GM23248 (cell line): ENCODE measurements at regions not wholly inside any gene's neighbourhood (a gene's known extent, or its start where the extent isn't known, plus 50 kb on each side); places are given as distances from the start of the nearest gene placed in this dataset.
A peak's percentile ranks its signal among the peaks of the same experiment; 100 is the strongest.

Source experiments
- DNase-seq: peaks from one replicate; pipeline ENCODE4 v3.0.0-alpha.2; 2015
- H2AFZ ChIP-seq: fragments of 200-600 bp; sonication (generic); 2 replicates; pipeline ENCODE4 v1.6.1; 2016; ENCODE audit warnings: antibody characterized with exemption
- H3F3A ChIP-seq: fragments of 200-600 bp; sonication (generic); 2 replicates; pipeline ENCODE4 v1.6.1; 2016; ENCODE audit warnings: mild to moderate bottlenecking, antibody characterized with exemption, mixed run types; ENCODE audit not compliant: insufficient read depth
- H3K27ac ChIP-seq: fragments of 200-600 bp; sonication (generic); 2 replicates; pipeline ENCODE4 v1.5.1; 2016; ENCODE audit warnings: mild to moderate bottlenecking
- H3K27me3 ChIP-seq: fragments of 200-600 bp; sonication (generic); replicated peaks from 2 replicates; pipeline ENCODE4 v1.6.1; 2016; ENCODE audit warnings: mild to moderate bottlenecking; ENCODE audit not compliant: insufficient read depth
- H3K36me3 ChIP-seq: fragments of 200-600 bp; sonication (generic); 2 replicates; pipeline ENCODE4 v1.6.1; 2016; ENCODE audit warnings: low read depth, mild to moderate bottlenecking
- H3K4me1 ChIP-seq: fragments of 200-600 bp; sonication (generic); 2 replicates; pipeline ENCODE4 v1.6.1; 2016; ENCODE audit warnings: mild to moderate bottlenecking; ENCODE audit not compliant: insufficient read depth
- H3K4me2 ChIP-seq: fragments of 200-600 bp; sonication (generic); one replicate; pipeline ENCODE4 v1.6.1; 2016; ENCODE audit warnings: mild to moderate bottlenecking; ENCODE audit not compliant: unreplicated experiment
- H3K4me3 ChIP-seq: fragments of 200-600 bp; sonication (generic); 2 replicates; pipeline ENCODE4 v1.5.1; 2016; ENCODE audit warnings: mild to moderate bottlenecking
- H3K79me2 ChIP-seq: fragments of 200-600 bp; sonication (generic); 2 replicates; pipeline ENCODE4 v1.6.1; 2016; ENCODE audit warnings: mild to moderate bottlenecking; ENCODE audit not compliant: insufficient read depth
- H3K9ac ChIP-seq: fragments of 200-600 bp; sonication (generic); 2 replicates; pipeline ENCODE4 v1.6.1; 2016; ENCODE audit warnings: mild to moderate bottlenecking
- H3K9me2 ChIP-seq: fragments of 200-600 bp; sonication (generic); 2 replicates; pipeline ENCODE4 v1.6.1; 2016; ENCODE audit warnings: mixed run types, mild to moderate bottlenecking, moderate library complexity; ENCODE audit not compliant: insufficient read depth
- H3K9me3 ChIP-seq: fragments of 200-600 bp; sonication (generic); one replicate; pipeline ENCODE4 v1.6.1; 2017; ENCODE audit warnings: low read depth
- H4K20me1 ChIP-seq: fragments of 200-600 bp; sonication (generic); 2 replicates; pipeline ENCODE4 v1.6.0; 2016; ENCODE audit not compliant: insufficient read depth
- EZH2 ChIP-seq: fragments of 200-600 bp; sonication (generic); IDR thresholded peaks from 2 replicates; pipeline ENCODE4 v1.6.1; 2018; ENCODE audit warnings: antibody characterized with exemption, mild to moderate bottlenecking; ENCODE audit not compliant: insufficient read depth, poor library complexity, severe bottlenecking
- EZH2phosphoT487 ChIP-seq: fragments of 200-600 bp; sonication (generic); IDR thresholded peaks from 2 replicates; pipeline ENCODE4 v1.6.1; 2018; ENCODE audit warnings: antibody characterized with exemption, moderate library complexity, mild to moderate bottlenecking, low read depth; ENCODE audit not compliant: insufficient read depth
- WGBS, 2 experiments: methylation state at CpG; one replicate each; pipeline ENCODE4 v1.1.6; 2015 to 2017; ENCODE audit warnings: low lambda C conversion rate in 2 of 2, low coverage in 1 of 2; ENCODE audit errors: missing lambda C conversion rate in 2 of 2; 5-methylcytosine and 5-hydroxymethylcytosine counted together
- in situ Hi-C: fragments of 300-500 bp; cut with MboI; formaldehyde crosslinking; loops from 2 replicates; pipeline ENCODE4 v1.15.0; 2020

- peak; percentile 37 for DNase-seq
- Histone ChIP-seq H3K4me2 (no peak overlapping the region), H3K27me3 (no peaks in the 10 kb centered on the region), H3K9ac (no peak overlapping the region), H3K9me2 (no peaks in the 10 kb centered on the region), H2AFZ (no peak overlapping the region), H4K20me1 (no peaks in the 10 kb centered on the region), H3K27ac (no peak overlapping the region), H3F3A (no peaks in the 10 kb centered on the region), H3K36me3 (no peaks in the 10 kb centered on the region), H3K79me2 (no peaks in the 10 kb centered on the region), H3K9me3 (no peaks in the 10 kb centered on the region), H3K4me3 (no peak overlapping the region), H3K4me1 (peaks cover 10% of the 10 kb centered on the region)
- 6 to 16% methylated on average over 1 of the region's 1 CpG for WGBS, 2 experiments
- TF ChIP-seq EZH2phosphoT487 (no peak), EZH2 (no peak)
- in situ Hi-C loops: no loop called here
These were observed 140.9 kb upstream of the HMCN1 start for GRCh38 chr1:185593271-185593670.

GRCh38 chr1:185585770-185586169 is 148.4 kb upstream of the HMCN1 start:
- in situ Hi-C loops: no loop called here
- WGBS, 2 experiments: 79 to 87% methylated on average over 8 of the region's 8 CpGs
- no peaks in the 10 kb centered on the region for H3K79me2 ChIP-seq

GRCh38 chr1:185581961-185582725 is 152.0 kb upstream of the HMCN1 start:
- Histone ChIP-seq H3K36me3 (no peaks in the 10 kb centered on the region), H3F3A (peaks cover 18% of the 10 kb centered on the region), H3K79me2 (no peaks in the 10 kb centered on the region), H3K27me3 (no peaks in the 10 kb centered on the region), H3K4me2 (peak overlapping the region; percentile 51), H3K4me3 (no peak overlapping the region), H2AFZ (no peak overlapping the region), H3K27ac (peak overlapping the region; percentile 65), H4K20me1 (no peaks in the 10 kb centered on the region), H3K4me1 (peaks cover 13% of the 10 kb centered on the region), H3K9ac (peak overlapping the region; percentile 20; the same call in 1 of the 2 replicates), H3K9me3 (no peaks in the 10 kb centered on the region), H3K9me2 (no peaks in the 10 kb centered on the region)
- WGBS, 2 experiments: 46 to 48% methylated on average over 4 of the region's 4 CpGs
- DNase-seq: peak; percentile 85
- in situ Hi-C loops: no loop called here
- TF ChIP-seq EZH2phosphoT487 (no peak), EZH2 (no peak)

More at GRCh38 chr1:185585770-185586169, 148.4 kb upstream of the HMCN1 start:
- no peak for TF ChIP-seq EZH2phosphoT487
- TF ChIP-seq EZH2: no peak
- Histone ChIP-seq H3K4me3 (no peak overlapping the region), H3K4me1 (peaks cover 13% of the 10 kb centered on the region), H3K36me3 (no peaks in the 10 kb centered on the region), H3K9me3 (no peaks in the 10 kb centered on the region), H4K20me1 (no peaks in the 10 kb centered on the region), H3K4me2 (no peak overlapping the region), H3F3A (peaks cover 18% of the 10 kb centered on the region), H3K27ac (no peak overlapping the region), H3K9ac (no peak overlapping the region), H2AFZ (no peak overlapping the region), H3K27me3 (no peaks in the 10 kb centered on the region), H3K9me2 (no peaks in the 10 kb centered on the region)
- DNase-seq: no peak

- TF ChIP-seq EZH2 (no peak), EZH2phosphoT487 (no peak)
- H2AFZ ChIP-seq: no peak overlapping the region
- no peaks in the 10 kb centered on the region for H3K9me2 ChIP-seq
- H3K4me2 ChIP-seq: no peak overlapping the region
- WGBS, 2 experiments: 57 to 68% methylated on average over 2 of the region's 2 CpGs
- H3K9ac ChIP-seq: no peak overlapping the region
- no peaks in the 10 kb centered on the region for H3K9me3 ChIP-seq
- H3K27me3 ChIP-seq: no peaks in the 10 kb centered on the region
- no peak overlapping the region for H3K27ac ChIP-seq
- H3F3A ChIP-seq: peaks cover 18% of the 10 kb centered on the region
- no peaks in the 10 kb centered on the region for H3K36me3 ChIP-seq
- H3K79me2 ChIP-seq: no peaks in the 10 kb centered on the region
- peaks cover 13% of the 10 kb centered on the region for H3K4me1 ChIP-seq
- in situ Hi-C loops: no loop called here
- no peak for DNase-seq
- H3K4me3 ChIP-seq: no peak overlapping the region
- H4K20me1 ChIP-seq: no peaks in the 10 kb centered on the region
These were observed 153.2 kb upstream of the HMCN1 start for GRCh38 chr1:185581020-185581419.
